Neural progenitor cell (in vitro differentiated cells): ENCODE measurements at regions not wholly inside any gene's neighbourhood (a gene's known extent, or its start where the extent isn't known, plus 50 kb on each side); places are given as distances from the start of the nearest gene placed in this dataset.

Experiments used
- EZH2 ChIP-seq: fragments of 200-600 bp; sonication (generic); IDR thresholded peaks from 2 replicates; pipeline ENCODE4 v1.6.1; 2017; ENCODE audit warnings: antibody characterized with exemption, mild to moderate bottlenecking, moderate library complexity
- TF ChIP-seq, protein P1 (sequence below): fragments of 200-600 bp; sonication (generic); IDR thresholded peaks from 2 replicates; pipeline ENCODE4 v1.5.1; 2017; ENCODE audit warnings: antibody characterized with exemption, mild to moderate bottlenecking

GRCh38 chr1:166297993-166298392, 131.2 kb upstream of the FAM78B start:
- TF ChIP-seq, protein P1, sequence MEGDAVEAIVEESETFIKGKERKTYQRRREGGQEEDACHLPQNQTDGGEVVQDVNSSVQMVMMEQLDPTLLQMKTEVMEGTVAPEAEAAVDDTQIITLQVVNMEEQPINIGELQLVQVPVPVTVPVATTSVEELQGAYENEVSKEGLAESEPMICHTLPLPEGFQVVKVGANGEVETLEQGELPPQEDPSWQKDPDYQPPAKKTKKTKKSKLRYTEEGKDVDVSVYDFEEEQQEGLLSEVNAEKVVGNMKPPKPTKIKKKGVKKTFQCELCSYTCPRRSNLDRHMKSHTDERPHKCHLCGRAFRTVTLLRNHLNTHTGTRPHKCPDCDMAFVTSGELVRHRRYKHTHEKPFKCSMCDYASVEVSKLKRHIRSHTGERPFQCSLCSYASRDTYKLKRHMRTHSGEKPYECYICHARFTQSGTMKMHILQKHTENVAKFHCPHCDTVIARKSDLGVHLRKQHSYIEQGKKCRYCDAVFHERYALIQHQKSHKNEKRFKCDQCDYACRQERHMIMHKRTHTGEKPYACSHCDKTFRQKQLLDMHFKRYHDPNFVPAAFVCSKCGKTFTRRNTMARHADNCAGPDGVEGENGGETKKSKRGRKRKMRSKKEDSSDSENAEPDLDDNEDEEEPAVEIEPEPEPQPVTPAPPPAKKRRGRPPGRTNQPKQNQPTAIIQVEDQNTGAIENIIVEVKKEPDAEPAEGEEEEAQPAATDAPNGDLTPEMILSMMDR, result no peak
- TF ChIP-seq EZH2, result no peak
